GM18870 (cell line): ENCODE measurements at regions not wholly inside any gene's neighbourhood (a gene's known extent, or its start where the extent isn't known, plus 50 kb on each side); places are given as distances from the start of the nearest gene placed in this dataset.
"Not testable (repeated sequence)": the region's sequence is repeated elsewhere in the genome, so short reads cannot be mapped to it uniquely, and the experiment has no call there.

Experiments
- ATAC-seq: cut with Tn5 transposase; IDR thresholded peaks from one replicate; pipeline ENCODE4 v1.9.1; 2021; ENCODE audit warnings: moderate library complexity; ENCODE audit not compliant: unreplicated experiment

DNA sequence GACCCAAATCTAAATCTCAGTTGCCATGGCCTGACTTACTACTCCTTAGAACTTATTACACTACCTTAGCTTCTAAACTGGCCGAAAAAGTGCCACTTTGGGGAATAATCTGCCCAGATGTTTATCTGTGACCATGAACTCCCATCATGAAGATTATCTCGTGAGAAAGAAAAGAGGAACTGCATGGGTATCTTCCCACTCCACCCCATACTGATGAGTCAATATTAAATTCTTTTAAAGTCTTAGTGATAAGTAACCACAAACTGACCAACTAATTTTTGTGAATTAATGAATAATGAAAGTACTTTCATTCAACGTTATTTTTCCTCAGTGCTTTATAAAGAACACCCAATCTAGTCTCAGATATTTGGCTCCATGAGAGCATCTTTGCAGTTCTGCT is 493.5 kb downstream of the EBF1 start:
- ATAC-seq, result no peak

- no peak for ATAC-seq
Measured at GRCh38 chr5:158602981-158603380, 496.7 kb downstream of the EBF1 start.

DNA sequence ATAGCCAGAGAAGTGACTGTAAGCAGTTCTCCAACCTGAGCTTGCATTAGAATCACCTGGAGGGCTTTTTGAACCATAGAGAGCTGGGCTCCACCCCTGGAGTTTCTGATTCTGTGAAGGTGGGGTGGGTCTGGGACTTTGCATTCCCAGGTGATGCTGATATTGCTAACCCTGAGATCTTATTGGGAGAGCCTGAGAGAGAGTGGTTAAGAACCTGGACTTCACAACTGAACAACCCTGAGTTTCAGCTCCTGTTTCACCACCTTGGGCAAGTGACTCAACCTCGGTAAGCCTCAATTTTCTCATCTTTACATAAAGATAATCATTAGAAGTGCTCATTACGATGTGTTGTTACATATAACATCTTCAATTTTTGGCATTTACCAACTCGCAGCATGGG is 498.6 kb downstream of the EBF1 start:
- no peak for ATAC-seq

DNA sequence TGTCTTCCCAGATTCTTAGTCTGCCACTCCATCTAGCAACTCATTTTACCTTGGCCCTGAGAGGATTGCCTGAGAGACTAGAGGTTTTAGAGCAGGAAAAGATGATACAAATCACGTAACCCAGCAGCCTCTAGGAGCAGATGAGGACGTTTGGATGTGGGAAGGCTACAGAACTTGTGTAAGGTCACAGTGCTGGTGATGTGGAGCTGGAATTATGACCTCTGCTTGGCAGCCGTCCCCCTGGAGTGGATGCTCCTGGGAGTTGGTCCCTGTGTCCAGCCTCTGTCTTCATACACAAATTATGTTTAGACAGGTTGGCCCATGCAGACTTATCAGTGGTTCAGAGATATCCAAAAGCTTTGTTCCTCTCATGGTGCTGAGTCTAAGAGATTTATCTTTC is 499.0 kb downstream of the EBF1 start:
- no peak for ATAC-seq

GRCh38 chr5:158599157-158599556 is 500.6 kb downstream of the EBF1 start:
- ATAC-seq, result no peak

- no peak for ATAC-seq
Measured at GRCh38 chr5:158594595-158595242, 505.0 kb downstream of the EBF1 start.

DNA sequence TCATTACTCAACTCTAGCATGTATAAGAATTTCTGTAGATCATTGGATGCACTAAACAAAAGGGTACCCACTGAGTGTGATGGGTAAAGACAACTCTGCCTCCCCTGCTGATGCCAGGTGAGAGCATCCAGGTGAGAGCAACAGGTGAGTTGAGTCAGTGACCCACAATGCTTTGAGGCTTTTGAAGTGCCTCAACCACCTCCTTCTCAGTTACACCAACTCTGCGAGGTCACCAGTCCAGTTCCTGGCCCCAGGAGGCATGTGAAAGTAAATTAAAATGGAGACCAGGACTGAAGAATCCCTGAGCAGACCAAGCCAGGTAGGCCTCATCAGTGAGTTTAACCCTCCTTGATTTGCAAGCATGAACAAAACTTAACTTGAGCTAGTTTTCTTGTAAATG is 505.8 kb downstream of the EBF1 start:
- ATAC-seq, result no peak

GRCh38 chr5:158591301-158591863 is 508.3 kb downstream of the EBF1 start:
- ATAC-seq, result no peak

GRCh38 chr5:158590746-158591300 is 508.9 kb downstream of the EBF1 start:
- ATAC-seq, result no peak

DNA sequence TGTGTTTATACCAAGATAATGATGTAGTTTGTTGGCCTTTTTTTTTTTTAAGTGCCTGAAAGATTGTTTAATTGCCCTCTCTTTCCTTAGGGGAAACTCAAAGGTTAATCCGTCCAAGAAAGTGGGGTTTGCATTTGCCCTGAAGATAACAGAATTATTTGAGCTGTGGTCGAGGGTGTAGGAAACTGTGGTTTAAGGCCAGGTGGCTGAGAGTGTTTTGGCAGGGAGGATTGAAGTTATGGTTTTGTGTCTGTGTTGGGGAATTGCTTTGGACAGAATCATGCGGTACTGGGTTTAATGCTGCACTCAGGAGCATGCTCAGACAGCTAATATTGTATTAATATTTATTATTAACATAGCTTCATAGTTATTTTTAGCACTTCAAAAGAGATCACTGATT is 509.8 kb downstream of the EBF1 start:
- ATAC-seq, result no peak

GRCh38 chr5:158588617-158589016 is 511.1 kb downstream of the EBF1 start:
- ATAC-seq, result no peak

- ATAC-seq, result no peak
Measured at GRCh38 chr5:158586054-158586453, 513.7 kb downstream of the EBF1 start.

GRCh38 chr5:158582669-158583068 is 517.0 kb downstream of the EBF1 start:
- ATAC-seq, result not testable (repeated sequence)

GRCh38 chr5:158573829-158574228 is 525.9 kb downstream of the EBF1 start:
- no peak for ATAC-seq

GRCh38 chr5:158570502-158570901 is 529.2 kb downstream of the EBF1 start:
- no peak for ATAC-seq

- ATAC-seq, result no peak
Measured at GRCh38 chr5:158569534-158569933, 530.2 kb downstream of the EBF1 start.

DNA sequence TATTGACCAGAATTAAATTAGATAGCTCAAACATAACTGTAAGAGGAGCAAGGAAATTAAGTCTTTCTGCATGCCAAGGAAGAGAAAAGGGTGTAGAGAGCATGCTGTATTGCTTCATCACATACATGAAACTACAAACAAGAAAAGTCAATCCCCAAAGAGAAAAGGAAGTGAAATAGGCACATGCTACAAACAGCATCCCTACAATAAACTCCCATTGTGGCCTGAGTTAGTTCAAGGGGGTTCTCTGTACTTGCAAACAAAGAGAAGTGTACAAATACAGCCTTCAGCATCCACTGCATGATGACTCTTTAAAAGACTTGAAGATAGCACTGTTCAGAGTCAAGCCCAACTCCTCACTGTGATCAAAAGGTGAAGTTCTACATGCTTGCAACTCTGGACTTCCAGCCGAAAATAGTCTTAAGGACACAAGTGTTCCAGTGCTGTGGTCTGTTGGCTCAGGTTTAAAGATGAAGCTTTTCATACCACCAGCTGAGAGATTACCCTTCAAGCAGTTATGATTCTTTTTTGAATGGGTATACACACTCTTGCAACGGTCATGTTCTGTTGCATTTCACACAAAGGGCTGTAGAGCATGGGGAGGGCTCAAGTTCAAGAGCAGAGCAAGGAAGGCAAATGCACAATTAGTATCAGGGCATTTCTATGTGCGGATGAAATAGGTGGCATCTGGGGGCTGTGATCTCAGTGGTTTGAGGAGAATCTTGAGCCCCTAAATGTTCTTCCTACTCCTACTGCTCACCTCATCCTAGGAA is 534.5 kb downstream of the EBF1 start:
- no peak for ATAC-seq

- no peak for ATAC-seq
Measured at GRCh38 chr5:158563760-158564390, 535.8 kb downstream of the EBF1 start.

GRCh38 chr5:158561562-158562190 is 538.0 kb downstream of the EBF1 start:
- ATAC-seq, result no peak

DNA sequence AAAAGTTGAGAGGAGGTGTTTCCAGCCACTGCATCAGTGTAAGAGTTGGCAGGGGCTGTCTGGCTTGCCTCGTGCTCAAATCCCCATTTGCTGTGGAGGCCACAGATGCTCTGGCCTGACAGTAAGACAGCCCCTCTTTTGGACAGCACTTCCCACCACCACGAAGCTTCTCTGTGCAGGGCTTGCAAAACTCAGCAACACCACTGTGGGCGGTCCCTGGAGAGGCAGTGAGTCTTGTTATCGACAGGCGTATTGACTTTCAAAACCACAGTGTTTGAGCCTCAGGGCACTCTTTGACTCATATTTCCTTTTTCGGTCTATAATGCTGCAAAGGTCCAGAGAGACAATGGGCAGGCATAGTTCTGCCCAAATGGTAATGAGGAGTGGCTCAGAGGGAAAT is 539.5 kb downstream of the EBF1 start:
- ATAC-seq, result peak; percentile 98

GRCh38 chr5:158559643-158560042 is 540.1 kb downstream of the EBF1 start:
- no peak for ATAC-seq
